GM18519 (cell line): ENCODE measurements at regions not wholly inside any gene's neighbourhood (a gene's known extent, or its start where the extent isn't known, plus 50 kb on each side); places are given as distances from the start of the nearest gene placed in this dataset.
A peak's percentile ranks its signal among the peaks of the same experiment; 100 is the strongest.
"Not testable (repeated sequence)": the region's sequence is repeated elsewhere in the genome, so short reads cannot be mapped to it uniquely, and the experiment has no call there.

Source experiments
- ATAC-seq: cut with Tn5 transposase; IDR thresholded peaks from one replicate; pipeline ENCODE4 v1.9.1; 2021; ENCODE audit warnings: mild to moderate bottlenecking, moderate library complexity; ENCODE audit not compliant: unreplicated experiment, low FRiP score

GRCh38 chr2:7618031-7618430 lies 700.8 kb downstream of the RNF144A start:
- ATAC-seq = no peak

GRCh38 chr2:7619203-7619970 lies 702.2 kb downstream of the RNF144A start:
- ATAC-seq = no peak

GRCh38 chr2:7620255-7620654 lies 703.0 kb downstream of the RNF144A start:
- no peak for ATAC-seq

- no peak for ATAC-seq
These were observed 704.0 kb downstream of the RNF144A start for GRCh38 chr2:7621018-7621814.

GRCh38 chr2:7625392-7626138 lies 708.4 kb downstream of the RNF144A start:
- peak; percentile 48 for ATAC-seq

GRCh38 chr2:7626139-7626537 lies 708.9 kb downstream of the RNF144A start:
- ATAC-seq = no peak

- no peak for ATAC-seq
These were observed 710.4 kb downstream of the RNF144A start for GRCh38 chr2:7627583-7627982.

- ATAC-seq = no peak
These were observed 715.2 kb downstream of the RNF144A start for GRCh38 chr2:7632420-7632819.

GRCh38 chr2:7633566-7634153 lies 716.4 kb downstream of the RNF144A start:
- ATAC-seq = no peak

- ATAC-seq = no peak
These were observed 717.2 kb downstream of the RNF144A start for GRCh38 chr2:7634409-7634808.

GRCh38 chr2:7639476-7639875 lies 722.3 kb downstream of the RNF144A start:
- ATAC-seq = no peak

- ATAC-seq = not testable (repeated sequence)
These were observed 724.1 kb downstream of the RNF144A start for GRCh38 chr2:7641272-7641671.

- no peak for ATAC-seq
These were observed 728.8 kb downstream of the RNF144A start for GRCh38 chr2:7646024-7646423.

GRCh38 chr2:7646661-7647060 lies 729.4 kb downstream of the RNF144A start:
- no peak for ATAC-seq

GRCh38 chr2:7648221-7648795 lies 731.1 kb downstream of the RNF144A start:
- no peak for ATAC-seq

GRCh38 chr2:7649461-7650228 lies 732.4 kb downstream of the RNF144A start:
- ATAC-seq = no peak

- ATAC-seq = no peak
These were observed 736.4 kb downstream of the RNF144A start for GRCh38 chr2:7653617-7654016.

- no peak for ATAC-seq
These were observed 738.4 kb downstream of the RNF144A start for GRCh38 chr2:7655629-7656028.

GRCh38 chr2:7657526-7657925 lies 740.3 kb downstream of the RNF144A start:
- not testable (repeated sequence) for ATAC-seq

- no peak for ATAC-seq
These were observed 741.3 kb downstream of the RNF144A start for GRCh38 chr2:7658486-7658885.
